Breast epithelium (tissue), 3 donors: ENCODE measurements at regions not wholly inside any gene's neighbourhood (a gene's known extent, or its start where the extent isn't known, plus 50 kb on each side); places are given as distances from the start of the nearest gene placed in this dataset.

Experiments
- POLR2A ChIP-seq: fragments of 450-650 bp; IDR thresholded peaks from one replicate; pipeline ENCODE4 v1.6.1; 2016; ENCODE audit warnings: antibody characterized with exemption, mild to moderate bottlenecking, moderate library complexity
- TF ChIP-seq, protein P1 (sequence below), 3 donors: fragments of 450-650 bp; IDR thresholded peaks; one replicate each; pipeline ENCODE4 v1.5.1; 2016 to 2017; ENCODE audit warnings: antibody characterized with exemption in 3 of 3, mild to moderate bottlenecking in 3 of 3, moderate library complexity in 3 of 3

DNA sequence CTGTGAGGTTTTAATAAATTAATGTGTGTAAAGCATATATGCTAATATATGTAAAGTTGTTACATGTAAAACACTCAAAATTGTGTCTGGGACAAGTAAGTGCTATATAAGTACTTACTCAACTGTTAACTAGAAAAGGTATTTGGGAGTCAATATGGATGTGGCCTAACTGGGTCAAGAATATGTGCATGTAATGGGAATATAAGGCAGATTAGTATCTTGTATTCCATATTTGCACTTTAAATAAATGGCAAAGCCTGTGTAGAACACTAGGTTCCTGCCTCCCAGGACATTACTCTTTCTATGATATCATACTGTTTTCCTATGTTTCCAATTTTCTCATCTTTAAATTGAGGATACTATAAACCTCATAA lies 270.6 kb downstream of the FBXO8 start:
- TF ChIP-seq, protein P1, sequence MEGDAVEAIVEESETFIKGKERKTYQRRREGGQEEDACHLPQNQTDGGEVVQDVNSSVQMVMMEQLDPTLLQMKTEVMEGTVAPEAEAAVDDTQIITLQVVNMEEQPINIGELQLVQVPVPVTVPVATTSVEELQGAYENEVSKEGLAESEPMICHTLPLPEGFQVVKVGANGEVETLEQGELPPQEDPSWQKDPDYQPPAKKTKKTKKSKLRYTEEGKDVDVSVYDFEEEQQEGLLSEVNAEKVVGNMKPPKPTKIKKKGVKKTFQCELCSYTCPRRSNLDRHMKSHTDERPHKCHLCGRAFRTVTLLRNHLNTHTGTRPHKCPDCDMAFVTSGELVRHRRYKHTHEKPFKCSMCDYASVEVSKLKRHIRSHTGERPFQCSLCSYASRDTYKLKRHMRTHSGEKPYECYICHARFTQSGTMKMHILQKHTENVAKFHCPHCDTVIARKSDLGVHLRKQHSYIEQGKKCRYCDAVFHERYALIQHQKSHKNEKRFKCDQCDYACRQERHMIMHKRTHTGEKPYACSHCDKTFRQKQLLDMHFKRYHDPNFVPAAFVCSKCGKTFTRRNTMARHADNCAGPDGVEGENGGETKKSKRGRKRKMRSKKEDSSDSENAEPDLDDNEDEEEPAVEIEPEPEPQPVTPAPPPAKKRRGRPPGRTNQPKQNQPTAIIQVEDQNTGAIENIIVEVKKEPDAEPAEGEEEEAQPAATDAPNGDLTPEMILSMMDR (IDR thresholded peaks at IDR 0.05) = no peak
- TF ChIP-seq POLR2A = no peak
